NCI-H146 (cell line): ENCODE measurements at regions not wholly inside any gene's neighbourhood (a gene's known extent, or its start where the extent isn't known, plus 50 kb on each side); places are given as distances from the start of the nearest gene placed in this dataset.

Experiments
- DNase-seq: peaks from one replicate; lab custom pipeline; 2025; lab: John Stamatoyannopoulos, UW

DNA sequence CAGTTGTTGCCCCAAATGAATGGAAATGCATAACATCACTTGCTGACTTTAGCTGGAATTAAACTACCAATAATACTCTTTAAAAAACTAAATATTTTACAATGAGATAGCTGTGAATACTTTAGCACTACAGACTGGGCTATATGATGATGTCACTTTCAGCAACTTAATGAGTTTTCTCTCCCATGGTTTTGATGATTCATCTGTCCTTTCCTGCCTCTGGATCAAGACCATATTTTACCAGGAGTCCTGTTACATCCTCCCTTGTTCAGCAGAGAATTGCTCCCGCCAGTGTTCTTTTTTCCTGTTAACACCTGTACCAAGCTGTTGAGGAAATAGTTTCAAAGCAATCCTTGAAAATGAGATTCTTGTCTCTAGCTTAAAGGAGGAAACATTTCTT, 543.0 kb downstream of the SPRY1 start:
- no peak for DNase-seq

DNA sequence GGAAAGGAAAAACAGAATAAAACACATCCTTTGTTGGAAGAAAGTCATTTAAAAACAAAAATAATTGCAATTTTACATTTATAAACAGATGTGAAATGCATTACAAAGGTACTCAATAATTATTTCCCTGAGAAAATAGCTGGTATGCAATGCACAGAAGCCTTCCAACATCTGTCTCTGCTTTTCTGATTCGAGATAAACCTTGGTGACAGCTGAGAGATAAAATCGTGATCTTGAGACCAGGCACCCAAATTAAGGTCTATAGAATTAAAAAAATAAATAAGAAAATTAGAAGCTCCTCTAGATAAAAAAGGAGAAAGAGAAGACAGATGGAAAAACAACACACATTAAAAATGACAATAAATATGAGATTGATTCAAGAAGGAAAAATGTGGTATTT, 544.0 kb downstream of the SPRY1 start:
- no peak for DNase-seq

GRCh38 chr4:123941306-123941705, 544.7 kb downstream of the SPRY1 start:
- no peak for DNase-seq

DNA sequence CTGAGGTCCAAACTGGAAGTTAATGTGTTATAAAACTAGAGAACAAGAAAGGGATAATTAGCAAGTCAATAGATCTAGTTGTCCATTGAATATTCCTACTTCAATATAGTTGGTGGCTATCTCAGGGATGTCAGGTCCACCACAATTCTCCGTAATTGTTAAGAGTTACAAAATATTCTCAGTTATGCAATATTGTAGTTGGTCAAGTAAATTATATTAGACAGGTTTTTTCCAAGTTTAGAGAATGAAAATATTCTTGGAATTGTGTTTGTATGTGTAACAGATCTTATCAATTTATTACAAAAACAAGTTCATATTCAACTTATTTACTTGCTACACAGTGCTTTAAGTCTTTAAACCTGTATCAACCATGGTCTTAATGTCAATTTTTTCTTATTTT, 547.4 kb downstream of the SPRY1 start:
- DNase-seq, result no peak

DNA sequence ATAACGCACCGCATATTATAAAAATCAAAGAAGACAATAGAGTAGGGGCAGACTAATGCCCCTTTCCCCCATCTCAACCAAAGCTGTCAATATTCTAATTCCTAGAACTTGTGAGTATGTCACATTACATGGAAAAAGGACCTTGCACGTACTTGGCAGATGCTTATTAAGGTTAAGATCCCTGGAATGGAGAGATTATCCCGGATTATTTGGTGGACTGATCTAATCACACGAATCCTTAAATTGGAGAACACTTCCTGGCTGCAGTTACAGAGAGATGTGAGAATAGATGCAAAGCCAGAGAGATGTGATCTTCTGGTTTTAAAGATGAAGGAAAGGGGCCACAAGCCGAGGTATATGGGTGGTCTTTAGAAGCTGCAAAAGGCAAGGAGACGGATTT, 548.7 kb downstream of the SPRY1 start:
- DNase-seq, result no peak

- no peak for DNase-seq
Measured at GRCh38 chr4:123950530-123950929, 553.9 kb downstream of the SPRY1 start.

- DNase-seq, result no peak
Measured at GRCh38 chr4:123952530-123953274, 556.1 kb downstream of the SPRY1 start.

- DNase-seq, result no peak
Measured at GRCh38 chr4:123953566-123953965, 557.0 kb downstream of the SPRY1 start.

DNA sequence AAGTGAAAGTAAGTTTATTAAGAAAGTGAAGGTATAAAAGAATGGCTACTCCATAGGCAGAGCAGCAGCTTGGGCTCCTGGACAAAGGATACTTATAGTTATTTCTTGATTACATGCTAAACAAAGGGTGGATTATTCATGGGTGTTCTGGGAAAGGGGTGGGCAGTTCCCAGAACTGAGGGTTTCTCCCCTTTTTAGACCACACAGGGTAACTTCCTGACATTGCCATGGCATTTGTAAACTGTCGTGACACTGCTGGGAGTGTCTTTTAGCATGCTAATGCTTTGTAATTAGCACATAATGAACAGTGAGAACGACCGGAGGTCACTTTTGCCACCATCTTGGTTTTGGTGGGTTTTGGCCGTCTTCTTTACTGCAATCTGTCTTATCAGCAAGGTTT, 557.6 kb downstream of the SPRY1 start:
- no peak for DNase-seq

DNA sequence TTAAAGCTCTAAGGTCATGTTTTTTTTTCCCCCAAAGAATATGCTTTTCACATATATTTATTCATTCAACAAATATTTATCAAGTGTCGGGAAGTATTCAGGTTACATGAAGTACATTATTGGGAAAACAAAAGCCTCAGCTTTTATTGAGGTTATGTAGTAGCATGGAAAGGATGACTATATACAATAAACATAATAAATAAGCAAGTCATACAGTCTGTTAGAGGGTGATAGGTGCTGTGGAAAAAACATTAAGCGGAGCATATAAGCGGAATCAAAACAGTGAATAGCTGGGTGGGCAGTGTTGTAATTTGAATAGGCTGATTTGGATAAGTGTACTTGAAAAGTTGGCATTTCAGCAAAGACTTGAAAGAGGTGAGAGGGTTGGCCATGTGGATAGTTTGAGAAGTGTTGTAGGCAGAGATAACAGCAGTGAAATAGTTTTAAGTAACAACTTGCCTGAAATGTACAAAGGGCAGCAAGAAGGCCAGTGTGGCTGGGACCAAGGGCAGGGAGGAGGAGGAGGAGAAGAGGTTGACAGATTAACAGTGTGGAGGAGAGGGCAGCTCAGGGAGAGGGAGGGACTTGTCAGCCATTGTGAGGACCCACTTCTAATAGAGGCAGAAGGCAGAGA, 558.7 kb downstream of the SPRY1 start:
- DNase-seq, result no peak

GRCh38 chr4:123956204-123956603, 559.6 kb downstream of the SPRY1 start:
- no peak for DNase-seq

DNA sequence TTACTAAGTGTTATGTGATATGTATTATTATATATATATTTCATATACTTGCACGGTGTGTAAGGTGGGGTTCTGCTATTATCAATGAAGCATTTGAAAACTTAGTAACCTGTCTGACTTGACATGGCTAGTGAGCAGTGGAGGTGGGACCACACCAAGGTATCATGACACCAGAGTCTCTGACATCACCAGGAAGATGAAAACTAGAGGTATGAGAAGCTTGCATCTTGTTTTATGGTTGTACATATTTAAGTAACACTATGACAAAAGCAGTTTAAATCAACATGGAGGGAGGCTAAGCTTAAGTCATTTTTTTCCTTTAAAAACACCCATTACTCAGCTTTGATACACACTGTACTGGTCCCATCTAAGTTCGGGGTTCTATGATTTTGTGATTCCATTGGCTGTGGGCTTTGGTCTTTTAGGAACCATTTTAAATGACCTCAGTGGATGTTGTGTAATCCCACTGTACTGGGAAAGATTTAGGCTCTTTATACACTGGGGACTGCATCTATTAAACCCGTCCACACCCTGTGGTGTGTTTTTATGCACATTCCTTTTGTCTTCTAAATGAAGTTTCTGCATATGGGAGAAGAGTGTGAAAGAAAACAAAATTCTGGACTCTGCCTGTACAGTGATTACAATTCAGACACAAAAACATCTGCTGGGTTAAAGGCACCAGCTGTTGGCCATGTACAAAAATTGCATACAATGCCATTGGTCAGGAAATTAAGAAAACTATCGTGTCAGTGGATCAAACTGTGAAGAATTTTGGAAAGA, 570.6 kb downstream of the SPRY1 start:
- DNase-seq, result no peak

DNA sequence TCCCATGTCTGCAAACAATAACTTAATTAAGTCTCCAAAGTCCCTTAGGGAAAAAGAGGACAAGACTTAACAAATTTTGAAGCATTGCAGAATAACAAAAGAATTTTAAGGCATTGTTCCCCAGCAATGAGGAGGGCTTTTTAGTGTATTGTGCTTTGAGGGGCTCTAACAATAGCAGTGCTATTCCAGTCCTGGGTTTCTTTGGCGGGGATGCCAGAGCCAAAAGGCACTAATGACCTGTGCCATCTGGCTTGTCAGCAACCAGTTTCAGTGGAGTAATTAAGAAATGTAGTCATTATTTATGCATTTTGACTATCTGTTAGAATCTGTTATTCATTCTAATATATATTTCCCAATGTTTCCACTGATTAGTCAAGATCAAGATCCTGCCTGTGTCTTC, 575.4 kb downstream of the SPRY1 start:
- DNase-seq, result no peak

DNA sequence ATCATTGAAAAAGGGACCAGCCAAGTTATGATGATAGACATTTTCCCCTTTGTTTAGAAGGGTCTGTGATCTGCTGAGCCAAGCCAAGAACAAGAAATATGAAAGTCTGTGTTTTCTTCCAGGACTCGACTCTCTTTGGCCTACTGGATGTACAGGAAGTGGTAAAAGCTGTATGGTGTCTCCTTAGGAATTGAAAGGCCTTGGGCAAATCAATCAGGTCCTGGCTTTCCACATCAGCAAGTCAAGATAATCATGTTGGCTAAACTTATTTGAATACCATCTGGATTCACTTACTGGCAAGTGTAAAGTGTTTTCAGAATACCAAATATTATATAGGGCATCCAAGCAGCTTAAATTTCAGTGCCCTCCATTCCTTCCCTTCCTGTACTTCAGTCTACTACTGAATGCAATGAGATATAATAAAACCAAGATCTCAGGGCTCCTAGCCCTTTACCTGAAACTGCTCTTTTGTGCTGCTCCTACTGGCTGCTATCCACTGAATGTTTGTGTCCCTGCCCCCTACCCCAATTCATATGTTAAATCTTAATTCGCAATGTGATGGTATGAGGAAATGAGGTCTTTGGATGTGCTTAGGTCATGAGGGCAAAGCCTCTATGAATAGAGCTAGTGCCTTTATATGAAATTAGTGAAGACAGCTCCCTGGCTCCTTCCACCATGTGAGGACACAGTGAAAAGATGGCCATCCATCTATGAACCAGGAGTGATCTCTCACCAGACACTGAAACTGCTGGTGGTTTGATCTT, 578.0 kb downstream of the SPRY1 start:
- no peak for DNase-seq

GRCh38 chr4:123976285-123976684, 579.7 kb downstream of the SPRY1 start:
- peak; percentile 78 for DNase-seq

- DNase-seq, result no peak
Measured at GRCh38 chr4:123976819-123977218, 580.2 kb downstream of the SPRY1 start.

DNA sequence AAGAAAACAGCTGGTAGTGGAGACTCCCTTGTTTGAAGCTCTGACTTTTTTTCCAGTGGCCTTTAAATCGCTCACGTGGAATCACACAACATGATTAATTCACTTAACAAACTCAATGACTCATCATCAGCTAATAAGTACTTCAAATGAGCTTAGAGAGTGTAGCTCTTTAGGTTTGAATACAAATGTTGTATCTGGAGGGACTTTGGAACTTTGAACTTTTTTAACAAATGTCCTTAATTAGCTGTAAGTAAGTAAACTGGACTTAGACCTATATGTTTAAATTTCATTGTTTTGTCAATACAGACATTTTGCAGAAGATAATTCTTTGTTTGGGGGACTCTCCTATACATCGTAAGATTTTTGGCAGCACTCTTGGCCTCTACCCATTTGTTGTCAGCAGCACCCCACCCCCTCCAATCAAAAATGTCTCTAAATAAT, 581.1 kb downstream of the SPRY1 start:
- no peak for DNase-seq

DNA sequence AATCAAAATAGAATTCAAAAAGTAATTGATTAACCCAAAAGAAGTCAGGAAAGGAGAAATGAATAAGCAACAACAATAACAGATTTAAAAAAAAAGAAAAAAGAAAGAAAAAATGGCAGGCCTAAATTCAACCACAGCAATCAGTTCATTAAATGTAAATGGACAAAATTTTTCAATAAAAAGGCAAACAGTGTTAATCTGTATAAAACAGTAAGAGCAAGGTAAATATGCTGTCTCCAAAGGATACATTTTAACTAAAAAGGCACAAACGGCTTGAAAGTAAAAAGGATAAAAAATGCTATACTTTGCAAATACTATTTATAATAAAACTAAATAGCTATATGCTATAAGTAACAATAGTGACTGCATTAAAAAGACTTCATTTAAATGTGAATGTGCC, 582.0 kb downstream of the SPRY1 start:
- DNase-seq, result no peak

- DNase-seq, result no peak
Measured at GRCh38 chr4:123980736-123981300, 584.2 kb downstream of the SPRY1 start.

GRCh38 chr4:123984886-123985285, 588.3 kb downstream of the SPRY1 start:
- DNase-seq, result no peak

- no peak for DNase-seq
Measured at GRCh38 chr4:123986268-123986798, 589.7 kb downstream of the SPRY1 start.

DNA sequence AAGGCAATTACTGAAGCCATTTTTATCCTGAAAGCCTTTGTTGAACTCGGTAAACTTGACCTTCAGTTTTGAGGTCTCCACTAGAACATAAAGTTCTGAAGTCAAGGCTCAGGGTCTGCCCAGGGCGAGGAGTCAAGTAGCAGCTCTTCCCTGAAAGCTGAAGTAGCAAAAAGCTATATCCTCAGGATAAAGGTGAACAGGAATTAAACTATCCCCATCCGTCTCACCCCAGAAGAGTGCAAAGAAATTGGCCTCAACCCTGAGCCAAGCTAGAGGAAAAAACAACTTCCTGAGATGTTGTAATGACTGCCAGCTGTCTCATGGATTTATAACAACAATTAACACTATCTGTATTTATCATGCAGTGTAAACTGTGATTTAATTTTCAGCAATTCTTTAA, 590.8 kb downstream of the SPRY1 start:
- no peak for DNase-seq
